ENCODE measurements at regions not wholly inside any gene's neighbourhood (a gene's known extent, or its start where the extent isn't known, plus 50 kb on each side); places are given as distances from the start of the nearest gene placed in this dataset.

- DNase-seq: no peak
Measured at GRCh38 chr9:95610006-95610785, 93.4 kb upstream of the PTCH1 start.

GRCh38 chr9:95609426-95609825 is 92.7 kb upstream of the PTCH1 start:
- DNase-seq: no peak

GRCh38 chr9:95608341-95608740 is 91.6 kb upstream of the PTCH1 start:
- no peak for DNase-seq

GRCh38 chr9:95607507-95607906 is 90.7 kb upstream of the PTCH1 start:
- no peak for DNase-seq

GRCh38 chr9:95606489-95607350 is 89.9 kb upstream of the PTCH1 start:
- DNase-seq: no peak

GRCh38 chr9:95605816-95606488 is 89.2 kb upstream of the PTCH1 start:
- DNase-seq: no peak

- no peak for DNase-seq
Measured at GRCh38 chr9:95605101-95605500, 88.3 kb upstream of the PTCH1 start.

GRCh38 chr9:95598236-95598635 is 81.5 kb upstream of the PTCH1 start:
- no peak for DNase-seq

- no peak for DNase-seq
Measured at GRCh38 chr9:95595721-95596295, 79.0 kb upstream of the PTCH1 start.

GRCh38 chr9:95592931-95593330 is 76.2 kb upstream of the PTCH1 start:
- no peak for DNase-seq

GRCh38 chr9:95588724-95589588 is 72.2 kb upstream of the PTCH1 start:
- no peak for DNase-seq

- no peak for DNase-seq
Measured at GRCh38 chr9:95587021-95587964, 70.5 kb upstream of the PTCH1 start.

GRCh38 chr9:95586326-95586725 is 69.6 kb upstream of the PTCH1 start:
- DNase-seq: no peak

- DNase-seq: no peak
Measured at GRCh38 chr9:95585824-95586223, 69.1 kb upstream of the PTCH1 start.

GRCh38 chr9:95584176-95584575 is 67.4 kb upstream of the PTCH1 start:
- no peak for DNase-seq

- DNase-seq: no peak
Measured at GRCh38 chr9:95581900-95582299, 65.1 kb upstream of the PTCH1 start.

GRCh38 chr9:95580812-95581761 is 64.3 kb upstream of the PTCH1 start:
- DNase-seq: no peak

- no peak for DNase-seq
Measured at GRCh38 chr9:95574866-95575553, 58.2 kb upstream of the PTCH1 start.

GRCh38 chr9:95574176-95574575 is 57.4 kb upstream of the PTCH1 start:
- DNase-seq: no peak

All from T1000 (cell line).